Suprapubic skin (tissue), 3 donors: ENCODE measurements at regions not wholly inside any gene's neighbourhood (a gene's known extent, or its start where the extent isn't known, plus 50 kb on each side); places are given as distances from the start of the nearest gene placed in this dataset.

Source experiments
- CTCF ChIP-seq, 2 donors: fragments of 200-600 bp in 1 of 2; fragments of 450-650 bp in 1 of 2; sonication (generic) in 1 of 2; IDR thresholded peaks; one replicate each; pipeline ENCODE4 v1.5.1; 2016 to 2019; ENCODE audit warnings: antibody characterized with exemption in 2 of 2, mild to moderate bottlenecking in 1 of 2, moderate library complexity in 1 of 2
- POLR2AphosphoS5 ChIP-seq, 3 donors: sonication (generic); formaldehyde crosslinking; IDR thresholded peaks; one replicate each; pipeline ENCODE4 v1.6.1; 2017; ENCODE audit warnings: antibody characterized with exemption in 3 of 3

- TF ChIP-seq CTCF (IDR thresholded peaks at IDR 0.05) (peak in 1 of 2 donors; percentile 44), POLR2AphosphoS5 (IDR thresholded peaks at IDR 0.05) (no peak)
These were observed 207.1 kb downstream of the NUF2 start for GRCh38 chr1:163528710-163529348.
